ENCODE measurements at regions not wholly inside any gene's neighbourhood (a gene's known extent, or its start where the extent isn't known, plus 50 kb on each side); places are given as distances from the start of the nearest gene placed in this dataset.

DNA sequence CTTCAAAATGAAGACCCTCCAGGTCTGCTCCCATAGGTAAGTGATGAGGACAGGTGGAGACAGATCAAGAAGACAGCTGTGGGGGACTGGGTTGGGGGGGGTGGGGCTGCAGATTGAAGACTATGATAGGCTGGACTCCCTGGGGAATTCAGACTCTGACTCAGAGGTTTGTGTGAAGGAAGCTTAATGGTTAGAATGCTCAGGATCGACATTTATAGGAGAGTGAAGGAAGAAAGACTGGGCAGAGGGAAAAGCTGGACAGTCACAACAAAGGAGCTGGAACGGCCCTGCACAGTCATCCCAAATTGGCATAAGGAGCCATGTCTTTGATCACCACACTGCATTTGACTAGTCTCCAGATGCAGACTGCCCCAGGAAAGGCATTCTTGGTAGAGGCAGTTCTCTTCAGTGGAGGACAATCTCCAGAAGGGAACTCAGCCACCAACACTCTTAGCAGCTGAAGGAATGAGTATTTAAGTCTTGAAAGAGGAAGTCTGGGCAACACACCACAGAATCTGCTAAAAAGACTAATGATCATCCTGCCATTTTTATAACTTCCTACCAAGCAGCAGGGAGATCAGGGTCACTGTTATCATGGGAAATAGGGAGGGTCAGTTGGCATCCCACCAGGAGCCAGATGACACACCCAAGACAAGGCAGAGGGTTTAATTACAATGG lies 120.0 kb upstream of the ZC3H11B start:
- H3K27ac ChIP-seq: no peak overlapping the region
- no peak for DNase-seq
- TF ChIP-seq, protein P1, sequence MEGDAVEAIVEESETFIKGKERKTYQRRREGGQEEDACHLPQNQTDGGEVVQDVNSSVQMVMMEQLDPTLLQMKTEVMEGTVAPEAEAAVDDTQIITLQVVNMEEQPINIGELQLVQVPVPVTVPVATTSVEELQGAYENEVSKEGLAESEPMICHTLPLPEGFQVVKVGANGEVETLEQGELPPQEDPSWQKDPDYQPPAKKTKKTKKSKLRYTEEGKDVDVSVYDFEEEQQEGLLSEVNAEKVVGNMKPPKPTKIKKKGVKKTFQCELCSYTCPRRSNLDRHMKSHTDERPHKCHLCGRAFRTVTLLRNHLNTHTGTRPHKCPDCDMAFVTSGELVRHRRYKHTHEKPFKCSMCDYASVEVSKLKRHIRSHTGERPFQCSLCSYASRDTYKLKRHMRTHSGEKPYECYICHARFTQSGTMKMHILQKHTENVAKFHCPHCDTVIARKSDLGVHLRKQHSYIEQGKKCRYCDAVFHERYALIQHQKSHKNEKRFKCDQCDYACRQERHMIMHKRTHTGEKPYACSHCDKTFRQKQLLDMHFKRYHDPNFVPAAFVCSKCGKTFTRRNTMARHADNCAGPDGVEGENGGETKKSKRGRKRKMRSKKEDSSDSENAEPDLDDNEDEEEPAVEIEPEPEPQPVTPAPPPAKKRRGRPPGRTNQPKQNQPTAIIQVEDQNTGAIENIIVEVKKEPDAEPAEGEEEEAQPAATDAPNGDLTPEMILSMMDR (IDR thresholded peaks at IDR 0.05; ENCODE audit: low read depth, low read length, missing control alignments): no peak
- H3K27me3 ChIP-seq (replicated peaks): no peaks in the 10 kb centered on the region
- H3K4me3 ChIP-seq (ENCODE audit: low read depth, low read length): no peak overlapping the region
- no peaks in the 10 kb centered on the region for H3K36me3 ChIP-seq (replicated peaks)
- in situ Hi-C loops (cut with HindIII; ENCODE audit: low pct_ligation_motif_present, low sequenced_read_pairs): no loop called here

GRCh38 chr1:219731771-219732170 lies 118.9 kb upstream of the ZC3H11B start:
- DNase-seq: no peak

GRCh38 chr1:219726480-219727272 lies 113.8 kb upstream of the ZC3H11B start:
- Histone ChIP-seq H3K27me3 (replicated peaks) (no peaks in the 10 kb centered on the region), H3K36me3 (replicated peaks) (no peaks in the 10 kb centered on the region), H3K27ac (no peak overlapping the region), H3K4me3 (ENCODE audit: low read depth, low read length) (no peak overlapping the region)
- no peak for DNase-seq
- TF ChIP-seq, protein P1 (IDR thresholded peaks at IDR 0.05; ENCODE audit: low read depth, low read length, missing control alignments): no peak
- in situ Hi-C loops (cut with HindIII; ENCODE audit: low pct_ligation_motif_present, low sequenced_read_pairs): no loop called here

More at GRCh38 chr1:219731771-219732170, 118.9 kb upstream of the ZC3H11B start:
- TF ChIP-seq, protein P1 (IDR thresholded peaks at IDR 0.05; ENCODE audit: low read depth, low read length, missing control alignments): no peak
- Histone ChIP-seq H3K27me3 (replicated peaks) (no peaks in the 10 kb centered on the region), H3K36me3 (replicated peaks) (no peaks in the 10 kb centered on the region), H3K27ac (no peak overlapping the region), H3K4me3 (ENCODE audit: low read depth, low read length) (no peak overlapping the region)
- in situ Hi-C loops (cut with HindIII; ENCODE audit: low pct_ligation_motif_present, low sequenced_read_pairs): no loop called here

DNA sequence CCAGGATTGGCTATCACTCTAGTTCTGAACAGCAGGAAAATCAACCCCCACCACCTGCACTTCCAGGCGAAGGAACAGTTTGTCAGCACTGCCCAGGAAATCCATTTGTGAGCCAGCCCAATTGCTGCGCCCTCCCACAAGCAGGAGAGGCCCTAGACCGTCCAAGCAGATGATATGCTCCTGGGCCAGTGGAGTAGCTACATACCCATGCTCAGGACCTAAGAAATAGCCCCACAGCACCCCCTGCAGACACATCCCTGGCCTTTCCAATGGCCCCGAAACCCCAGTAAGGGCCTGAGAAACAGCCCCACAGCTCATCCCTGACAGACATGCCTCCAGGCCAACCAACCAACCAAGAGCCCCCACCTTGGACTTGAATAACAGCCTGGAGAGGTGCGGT lies 111.5 kb upstream of the ZC3H11B start:
- no peak for DNase-seq
- in situ Hi-C loops (cut with HindIII; ENCODE audit: low pct_ligation_motif_present, low sequenced_read_pairs): no loop called here
- Histone ChIP-seq H3K27ac (no peak overlapping the region), H3K4me3 (ENCODE audit: low read depth, low read length) (no peak overlapping the region), H3K36me3 (replicated peaks) (no peaks in the 10 kb centered on the region), H3K27me3 (replicated peaks) (no peaks in the 10 kb centered on the region)
- TF ChIP-seq, protein P1 (IDR thresholded peaks at IDR 0.05; ENCODE audit: low read depth, low read length, missing control alignments): no peak

DNA sequence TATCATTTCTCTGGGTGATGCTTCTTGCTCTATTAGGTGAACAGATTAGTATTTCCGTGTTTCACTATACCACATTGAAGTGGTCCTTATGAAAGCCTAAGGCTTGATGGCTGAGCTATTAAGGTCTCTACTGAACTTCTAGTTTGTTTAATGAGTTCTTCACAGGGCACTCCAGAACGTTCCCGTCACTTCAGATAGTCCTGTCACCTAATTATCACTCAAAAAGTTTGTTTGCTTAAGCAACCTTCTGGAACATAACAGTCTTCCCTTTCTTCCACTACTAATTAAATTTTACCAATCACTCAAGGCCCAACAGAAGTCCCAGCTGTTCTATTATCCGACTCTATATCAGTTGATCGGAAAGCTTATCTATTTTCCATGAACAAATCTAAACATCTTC lies 104.6 kb upstream of the ZC3H11B start:
- in situ Hi-C loops (cut with HindIII; ENCODE audit: low pct_ligation_motif_present, low sequenced_read_pairs): no loop called here
- no peak for DNase-seq
- TF ChIP-seq, protein P1 (IDR thresholded peaks at IDR 0.05; ENCODE audit: low read depth, low read length, missing control alignments): no peak
- no peaks in the 10 kb centered on the region for H3K36me3 ChIP-seq (replicated peaks)
- no peak overlapping the region for H3K27ac ChIP-seq
- H3K27me3 ChIP-seq (replicated peaks): no peaks in the 10 kb centered on the region
- no peak overlapping the region for H3K4me3 ChIP-seq (ENCODE audit: low read depth, low read length)

All from brain microvascular endothelial cell (primary cell).